H9 (cell line): ENCODE measurements at regions not wholly inside any gene's neighbourhood (a gene's known extent, or its start where the extent isn't known, plus 50 kb on each side); places are given as distances from the start of the nearest gene placed in this dataset.

Source experiments
- DNase-seq: peaks from one replicate; pipeline ENCODE4 v3.0.0-alpha.2; 2017
- H2AFZ ChIP-seq: one replicate; pipeline ENCODE4 v1.6.1; 2013; ENCODE audit warnings: mild to moderate bottlenecking, low read length, control low read depth, moderate library complexity
- H2AK5ac ChIP-seq: 2 replicates; pipeline ENCODE4 v1.6.1; 2013; ENCODE audit warnings: low read length, control low read depth, mixed read lengths; ENCODE audit not compliant: insufficient read length
- H2BK120ac ChIP-seq: one replicate; pipeline ENCODE4 v1.6.1; 2013; ENCODE audit warnings: low read depth, mild to moderate bottlenecking, low read length, control low read depth, inconsistent platforms; ENCODE audit not compliant: poor library complexity, severe bottlenecking
- H2BK12ac ChIP-seq: 2 replicates; pipeline ENCODE4 v1.6.1; 2013; ENCODE audit warnings: low read length, control low read depth, mixed read lengths, low read depth; ENCODE audit not compliant: insufficient read length
- H2BK15ac ChIP-seq: 2 replicates; pipeline ENCODE4 v1.6.1; 2013; ENCODE audit warnings: low read depth, low read length, control low read depth
- H2BK20ac ChIP-seq: one replicate; pipeline ENCODE4 v1.6.1; 2013; ENCODE audit warnings: low read depth, mild to moderate bottlenecking, low read length, control low read depth, inconsistent platforms; ENCODE audit not compliant: poor library complexity, severe bottlenecking
- H2BK5ac ChIP-seq: 2 replicates; pipeline ENCODE4 v1.6.1; 2013; ENCODE audit warnings: low read length, control low read depth, mixed read lengths; ENCODE audit not compliant: insufficient read length
- H3K14ac ChIP-seq: 2 replicates; pipeline ENCODE4 v1.6.1; 2013; ENCODE audit warnings: low read length, control low read depth; ENCODE audit not compliant: insufficient read depth
- H3K18ac ChIP-seq: 2 replicates; pipeline ENCODE4 v1.6.1; 2013; ENCODE audit warnings: low read depth, mild to moderate bottlenecking, mixed read lengths, low read length, control low read depth; ENCODE audit not compliant: insufficient read length
- H3K23ac ChIP-seq: 2 replicates; pipeline ENCODE4 v1.6.1; 2013; ENCODE audit warnings: low read length, control low read depth, mixed read lengths, low read depth; ENCODE audit not compliant: insufficient read length
- H3K23me2 ChIP-seq: 2 replicates; pipeline ENCODE4 v1.6.1; 2013; ENCODE audit warnings: low read depth, mild to moderate bottlenecking, mixed read lengths, low read length, control low read depth; ENCODE audit not compliant: insufficient read length, poor library complexity, severe bottlenecking
- H3K27ac ChIP-seq: 2 replicates; pipeline ENCODE4 v1.5.1; 2013; ENCODE audit warnings: low read length, control low read depth, mixed read lengths, low read depth; ENCODE audit not compliant: insufficient read length
- H3K27me3 ChIP-seq: 2 replicates; pipeline ENCODE4 v1.6.1; 2013; ENCODE audit warnings: low read length, control low read depth, inconsistent platforms; ENCODE audit not compliant: insufficient read depth
- H3K4ac ChIP-seq: 2 replicates; pipeline ENCODE4 v1.6.1; 2013; ENCODE audit warnings: low read depth, mild to moderate bottlenecking, control low read depth, inconsistent platforms, low read length, moderate library complexity
- H3K4me1 ChIP-seq: 2 replicates; pipeline ENCODE4 v1.6.1; 2013; ENCODE audit warnings: low read length, control low read depth, inconsistent platforms; ENCODE audit not compliant: insufficient read depth
- H3K4me2 ChIP-seq: 2 replicates; pipeline ENCODE4 v1.6.1; 2013; ENCODE audit warnings: low read length, control low read depth, mixed read lengths; ENCODE audit not compliant: insufficient read length, insufficient read depth
- H3K56ac ChIP-seq: 2 replicates; pipeline ENCODE4 v1.6.1; 2013; ENCODE audit warnings: low read depth, mild to moderate bottlenecking, mixed read lengths, low read length, control low read depth; ENCODE audit not compliant: insufficient read length
- H3K79me1 ChIP-seq: 2 replicates; pipeline ENCODE4 v1.6.1; 2013; ENCODE audit warnings: low read depth, mild to moderate bottlenecking, moderate library complexity, low read length, control low read depth, inconsistent platforms; ENCODE audit not compliant: insufficient read depth, poor library complexity, severe bottlenecking
- H3K79me2 ChIP-seq: 2 replicates; pipeline ENCODE4 v1.6.1; 2013; ENCODE audit warnings: low read length, control low read depth, inconsistent platforms; ENCODE audit not compliant: insufficient read depth
- H3K9ac ChIP-seq: 2 replicates; pipeline ENCODE4 v1.6.1; 2013; ENCODE audit warnings: low read length, control low read depth, mixed read lengths; ENCODE audit not compliant: insufficient read length; ENCODE audit errors: extremely low read depth
- H3K9me3 ChIP-seq: one replicate; pipeline ENCODE4 v1.6.1; 2013; ENCODE audit warnings: low read depth, low read length, inconsistent platforms; ENCODE audit not compliant: control insufficient read depth
- H3T11ph ChIP-seq: one replicate; pipeline ENCODE4 v1.6.1; 2013; ENCODE audit warnings: mild to moderate bottlenecking, low read length, control low read depth, inconsistent platforms
- H4K20me1 ChIP-seq: one replicate; pipeline ENCODE4 v1.6.1; 2013; ENCODE audit not compliant: control insufficient read depth, insufficient read length, insufficient read depth
- H4K5ac ChIP-seq: 2 replicates; pipeline ENCODE4 v1.6.1; 2013; ENCODE audit warnings: low read depth, mild to moderate bottlenecking, mixed read lengths, low read length, control low read depth; ENCODE audit not compliant: insufficient read length
- H4K8ac ChIP-seq: replicated peaks from 2 replicates; pipeline ENCODE4 v1.6.1; 2013; ENCODE audit warnings: low read length, control low read depth, mixed read lengths, low read depth; ENCODE audit not compliant: insufficient read length
- H4K91ac ChIP-seq: 2 replicates; pipeline ENCODE4 v1.6.1; 2013; ENCODE audit warnings: low read depth, mild to moderate bottlenecking, moderate library complexity, mixed read lengths, low read length, control low read depth; ENCODE audit not compliant: insufficient read length
- H3K27ac Mint-ChIP-seq, 3 experiments: 2 replicates in 2 of 3; 3 replicates in 1 of 3; pipeline ENCODE4 v1.8.0; 2020 to 2021; ENCODE audit warnings: mixed read lengths in 3 of 3, mild to moderate bottlenecking in 1 of 3, moderate library complexity in 1 of 3
- H3K27me3 Mint-ChIP-seq: 2 replicates; pipeline ENCODE4 v1.8.0; 2021; ENCODE audit warnings: low read depth, mild to moderate bottlenecking, moderate library complexity, mixed read lengths
- H3K36me3 Mint-ChIP-seq, 3 experiments: 2 replicates in 2 of 3; 3 replicates in 1 of 3; pipeline ENCODE4 v1.8.0; 2020 to 2021; ENCODE audit warnings: low read depth in 3 of 3, mixed read lengths in 3 of 3; ENCODE audit not compliant: insufficient read depth in 1 of 3
- H3K4me1 Mint-ChIP-seq, 2 experiments: 2 replicates each; pipeline ENCODE4 v1.8.0; 2020; ENCODE audit warnings: mixed read lengths in 2 of 2
- H3K4me3 Mint-ChIP-seq, 2 experiments: 2 replicates in 1 of 2; 3 replicates in 1 of 2; pipeline ENCODE4 v1.8.0; 2020 to 2021; ENCODE audit warnings: mild to moderate bottlenecking in 2 of 2, mixed read lengths in 2 of 2, moderate library complexity in 1 of 2
- H3K9me3 Mint-ChIP-seq, 2 experiments: 2 replicates in 1 of 2; 3 replicates in 1 of 2; pipeline ENCODE4 v1.8.0; 2020; ENCODE audit warnings: mild to moderate bottlenecking in 2 of 2, mixed read lengths in 2 of 2, moderate library complexity in 1 of 2
- TF ChIP-seq, protein P1 (sequence below): fragments of 200-600 bp; sonication (generic); conservative IDR thresholded peaks from 3 replicates; pipeline ENCODE4 v1.8.0; 2021; ENCODE audit warnings: antibody characterized with exemption, mild to moderate bottlenecking

GRCh38 chr6:104207635-104208034 lies 652.1 kb downstream of the HACE1 start:
- Histone ChIP-seq H2BK20ac (no peak overlapping the region), H2BK5ac (no peak overlapping the region), H2AK5ac (no peak overlapping the region), H3K18ac (no peak overlapping the region), H3K4me2 (no peak overlapping the region), H3K9ac (no peak overlapping the region), H4K91ac (no peak overlapping the region), H3K23ac (no peak overlapping the region), H3K79me2 (no peaks in the 10 kb centered on the region), H3K79me1 (no peaks in the 10 kb centered on the region), H3K4me1 (no peaks in the 10 kb centered on the region), H3K27me3 (no peaks in the 10 kb centered on the region), H2BK12ac (no peak overlapping the region), H4K20me1 (no peaks in the 10 kb centered on the region), H3T11ph (no peak overlapping the region), H3K23me2 (no peaks in the 10 kb centered on the region), H3K14ac (no peak overlapping the region), H3K56ac (no peak overlapping the region), H3K4ac (no peak overlapping the region), H4K8ac (no peak overlapping the region), H3K27ac (no peak overlapping the region), H3K9me3 (no peaks in the 10 kb centered on the region), H2BK15ac (no peak overlapping the region), H2BK120ac (no peak overlapping the region), H4K5ac (no peak overlapping the region), H2AFZ (no peak overlapping the region)
- Mint-ChIP-seq H3K9me3 (0 out of 5 replicates have a peak, but pooled peaks cover 0 to 2% of the 10 kb centered on the region in 2 experiments), H3K27ac (no peak overlapping the region), H3K4me3 (no peak overlapping the region), H3K27me3 (no peaks in the 10 kb centered on the region), H3K36me3 (no peaks in the 10 kb centered on the region), H3K4me1 (no peaks in the 10 kb centered on the region)
- TF ChIP-seq, protein P1, sequence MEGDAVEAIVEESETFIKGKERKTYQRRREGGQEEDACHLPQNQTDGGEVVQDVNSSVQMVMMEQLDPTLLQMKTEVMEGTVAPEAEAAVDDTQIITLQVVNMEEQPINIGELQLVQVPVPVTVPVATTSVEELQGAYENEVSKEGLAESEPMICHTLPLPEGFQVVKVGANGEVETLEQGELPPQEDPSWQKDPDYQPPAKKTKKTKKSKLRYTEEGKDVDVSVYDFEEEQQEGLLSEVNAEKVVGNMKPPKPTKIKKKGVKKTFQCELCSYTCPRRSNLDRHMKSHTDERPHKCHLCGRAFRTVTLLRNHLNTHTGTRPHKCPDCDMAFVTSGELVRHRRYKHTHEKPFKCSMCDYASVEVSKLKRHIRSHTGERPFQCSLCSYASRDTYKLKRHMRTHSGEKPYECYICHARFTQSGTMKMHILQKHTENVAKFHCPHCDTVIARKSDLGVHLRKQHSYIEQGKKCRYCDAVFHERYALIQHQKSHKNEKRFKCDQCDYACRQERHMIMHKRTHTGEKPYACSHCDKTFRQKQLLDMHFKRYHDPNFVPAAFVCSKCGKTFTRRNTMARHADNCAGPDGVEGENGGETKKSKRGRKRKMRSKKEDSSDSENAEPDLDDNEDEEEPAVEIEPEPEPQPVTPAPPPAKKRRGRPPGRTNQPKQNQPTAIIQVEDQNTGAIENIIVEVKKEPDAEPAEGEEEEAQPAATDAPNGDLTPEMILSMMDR, result no peak
- DNase-seq, result no peak
